GM19372 (cell line): ENCODE measurements at regions not wholly inside any gene's neighbourhood (a gene's known extent, or its start where the extent isn't known, plus 50 kb on each side); places are given as distances from the start of the nearest gene placed in this dataset.

Experiments used
- ATAC-seq: cut with Tn5 transposase; IDR thresholded peaks from one replicate; pipeline ENCODE4 v1.9.1; 2021; ENCODE audit warnings: mild to moderate bottlenecking, low read depth, moderate library complexity; ENCODE audit not compliant: unreplicated experiment

DNA sequence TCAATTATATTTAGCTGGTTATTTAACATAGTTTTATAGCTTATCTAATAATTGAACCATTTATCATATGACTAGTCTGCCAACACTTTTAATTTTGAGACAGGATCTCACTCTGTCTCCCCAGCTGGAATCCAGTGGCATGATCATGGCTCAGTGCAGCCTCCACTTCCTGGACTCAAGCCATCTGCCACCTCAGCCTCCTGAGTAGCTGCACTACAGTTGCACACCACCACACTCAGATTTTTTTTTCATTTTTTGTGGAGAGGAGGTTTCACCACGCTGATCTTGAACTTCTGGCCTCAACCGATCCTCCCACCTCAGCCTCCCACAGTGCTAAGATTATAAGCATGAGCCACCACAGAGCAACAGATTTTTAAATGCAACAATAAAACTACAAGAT, 151.4 kb upstream of the MDGA2 start:
- no peak for ATAC-seq

DNA sequence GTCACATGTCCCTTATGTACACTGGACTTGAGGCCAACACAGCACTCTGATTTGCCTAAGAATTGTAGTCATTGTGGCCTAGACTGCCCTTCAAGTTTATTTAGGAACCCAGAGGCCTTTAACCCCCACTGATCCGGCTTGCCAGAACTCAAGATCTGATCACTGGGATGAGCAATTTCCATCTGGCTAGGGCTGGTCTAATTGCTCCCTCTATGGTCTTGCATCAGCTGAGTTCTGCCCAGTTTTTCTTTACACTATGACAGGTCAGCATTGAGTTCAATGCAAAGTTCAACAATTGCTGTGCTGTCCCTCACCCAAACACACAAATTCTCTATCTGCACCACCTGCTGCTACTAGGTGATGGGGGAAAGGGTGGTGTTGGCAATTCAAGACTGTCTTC, 146.9 kb upstream of the MDGA2 start:
- no peak for ATAC-seq

DNA sequence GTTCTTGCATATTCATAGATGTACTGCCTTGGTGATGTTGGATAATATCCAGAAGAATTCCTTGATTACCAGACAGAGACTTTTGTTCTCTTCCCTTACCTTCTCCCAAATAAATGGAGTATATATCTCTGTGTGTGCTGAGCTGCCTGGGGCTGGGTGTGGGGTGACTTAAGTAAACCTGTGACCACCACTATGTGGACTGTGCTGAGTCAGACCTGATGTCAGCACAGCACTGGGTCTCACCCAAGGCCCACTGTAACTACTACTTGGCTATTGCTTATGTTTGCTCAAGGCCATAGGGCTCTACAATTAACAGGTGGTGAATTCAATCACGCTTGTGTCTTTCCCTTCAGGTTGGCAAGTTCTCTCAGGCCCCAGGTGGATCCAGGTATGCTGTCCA, 145.7 kb upstream of the MDGA2 start:
- ATAC-seq, result no peak

DNA sequence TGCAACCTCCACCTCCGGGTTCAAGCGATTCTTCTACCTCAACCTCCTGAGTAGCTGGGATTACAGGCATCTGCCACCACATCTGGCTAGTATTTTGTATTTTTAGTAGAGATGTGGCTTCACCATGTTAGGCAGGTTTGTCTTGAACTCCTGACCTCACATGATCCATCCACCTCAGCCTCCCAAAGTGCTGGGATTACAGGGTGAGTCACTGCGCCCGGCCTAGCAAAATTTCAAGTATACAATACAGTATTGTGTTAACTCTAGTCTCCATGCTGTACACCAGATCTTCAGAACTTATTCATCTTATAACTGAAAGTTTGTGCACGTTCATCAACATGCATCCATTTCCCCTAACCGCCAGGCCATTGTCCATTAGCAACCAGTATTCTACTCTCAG, 115.1 kb upstream of the MDGA2 start:
- ATAC-seq, result no peak

DNA sequence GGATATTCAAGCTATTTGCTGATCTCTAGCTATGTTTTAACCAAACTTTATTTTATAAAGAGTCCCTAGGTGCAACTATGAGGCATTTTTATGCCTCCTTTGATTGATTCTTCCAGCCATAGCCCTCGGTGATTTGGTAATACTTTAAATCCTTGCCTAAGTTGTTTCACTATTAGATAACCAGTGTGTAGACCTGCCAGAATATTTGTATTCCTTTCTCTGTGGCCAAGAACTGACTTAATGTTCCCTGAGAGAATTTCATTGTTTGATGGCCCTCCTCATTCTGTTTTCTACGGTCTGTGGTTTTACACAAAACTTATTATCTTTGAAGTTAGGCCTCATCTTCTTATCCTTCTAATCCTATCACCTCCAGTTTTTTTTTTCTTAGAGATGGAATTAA, 109.7 kb upstream of the MDGA2 start:
- no peak for ATAC-seq

DNA sequence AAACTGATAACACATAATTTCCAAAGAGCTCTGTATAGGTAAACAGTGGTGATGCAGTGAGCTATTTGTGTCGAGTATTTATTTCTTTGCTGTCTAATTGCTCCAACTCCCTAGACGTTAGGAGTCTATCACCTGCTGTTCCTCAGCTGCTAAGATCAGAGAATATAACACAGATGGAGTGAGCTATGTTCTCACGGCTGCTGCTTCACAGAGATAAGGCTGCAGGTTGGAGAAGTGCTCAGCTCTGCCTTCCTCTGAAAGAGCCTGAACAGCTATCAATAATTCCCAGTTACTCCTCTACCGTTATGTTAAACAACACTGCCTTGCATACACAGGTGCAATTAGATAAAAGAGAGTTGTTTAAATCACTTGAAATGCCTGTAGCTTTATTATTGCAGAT, 103.2 kb upstream of the MDGA2 start:
- ATAC-seq, result no peak

DNA sequence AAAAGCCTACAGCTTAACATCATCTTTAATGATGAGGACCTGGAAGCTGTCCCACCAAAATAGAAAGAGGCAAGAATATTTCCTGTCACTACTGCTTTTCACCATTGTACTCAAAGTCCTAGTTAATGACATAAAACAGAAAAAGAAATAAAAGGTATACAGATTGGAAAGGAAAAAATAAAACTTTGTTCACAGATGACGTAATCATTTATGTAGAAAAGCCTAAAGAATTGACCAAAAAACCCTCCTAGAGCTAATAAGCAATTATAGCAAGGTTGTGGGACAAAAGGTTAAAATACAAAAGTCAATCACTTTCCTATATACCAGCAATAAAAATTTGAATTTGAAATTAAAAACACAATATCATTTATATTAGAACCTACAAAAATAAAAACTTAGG, 97.2 kb upstream of the MDGA2 start:
- ATAC-seq, result no peak

DNA sequence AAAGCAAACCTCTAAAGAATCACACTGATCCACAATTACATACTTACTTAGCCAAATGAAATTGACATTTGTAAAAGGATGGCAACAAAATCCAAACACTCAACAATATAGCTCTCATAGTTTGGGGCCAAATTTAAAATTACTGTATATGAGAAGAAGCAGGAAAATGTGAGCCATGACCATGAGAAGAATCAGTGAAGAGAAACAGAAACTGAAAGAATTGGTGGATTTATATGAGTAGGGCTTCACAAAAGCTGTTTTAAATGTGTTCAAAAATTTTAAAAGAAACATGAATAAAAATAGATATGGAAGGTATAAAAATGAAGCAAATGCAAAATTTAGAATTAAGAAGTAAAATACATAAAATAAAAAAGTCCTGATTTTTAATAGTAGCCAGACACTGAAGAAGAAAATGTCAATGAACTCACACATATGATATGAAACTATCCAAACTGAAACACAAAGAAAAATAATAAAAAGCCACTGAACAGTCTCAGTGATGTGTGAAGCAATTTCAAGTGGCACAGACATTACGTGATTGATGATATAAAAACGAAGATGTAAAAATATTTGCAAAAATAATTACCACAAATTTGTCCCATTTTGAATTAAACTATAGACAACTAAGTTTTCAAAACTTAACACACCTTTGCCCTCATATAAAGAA, 87.9 kb upstream of the MDGA2 start:
- no peak for ATAC-seq

DNA sequence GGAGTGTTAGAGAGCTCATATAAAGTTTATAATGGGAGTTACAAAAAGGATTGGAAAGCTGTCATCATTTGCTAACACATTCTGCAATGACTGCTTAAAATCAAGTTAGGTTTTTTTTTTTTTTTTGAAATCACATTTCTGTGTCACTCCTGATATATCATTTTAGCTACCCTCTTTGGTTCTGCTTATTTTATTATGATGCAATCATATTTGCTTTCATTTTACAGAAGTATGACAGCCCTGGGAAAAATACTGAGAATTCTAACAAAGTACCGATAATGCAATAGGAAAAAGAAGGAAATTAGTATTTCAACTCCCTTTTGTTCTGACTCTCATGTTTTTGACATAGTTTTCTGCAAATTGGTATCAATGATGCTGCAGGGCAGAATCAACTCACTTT, 71.6 kb upstream of the MDGA2 start:
- ATAC-seq, result no peak

DNA sequence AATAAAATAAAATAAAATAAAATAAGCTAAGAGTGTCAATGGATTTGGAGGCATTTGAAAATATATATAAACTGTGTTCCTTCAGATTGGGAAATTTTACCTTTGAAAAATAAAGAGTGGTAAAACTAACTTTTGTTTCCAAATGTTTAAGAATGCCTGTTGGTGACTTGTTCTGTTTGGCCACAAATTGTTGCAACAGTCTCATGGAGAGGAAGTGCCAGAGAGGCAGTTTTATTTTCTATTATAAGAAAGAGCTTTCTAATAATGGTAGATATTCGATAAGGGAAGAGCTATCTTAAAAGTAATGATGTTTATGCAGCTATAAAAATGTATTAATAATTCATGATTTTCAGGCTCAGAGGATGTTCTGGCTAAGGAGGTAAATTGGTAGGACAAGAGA, 68.8 kb upstream of the MDGA2 start:
- ATAC-seq, result no peak

DNA sequence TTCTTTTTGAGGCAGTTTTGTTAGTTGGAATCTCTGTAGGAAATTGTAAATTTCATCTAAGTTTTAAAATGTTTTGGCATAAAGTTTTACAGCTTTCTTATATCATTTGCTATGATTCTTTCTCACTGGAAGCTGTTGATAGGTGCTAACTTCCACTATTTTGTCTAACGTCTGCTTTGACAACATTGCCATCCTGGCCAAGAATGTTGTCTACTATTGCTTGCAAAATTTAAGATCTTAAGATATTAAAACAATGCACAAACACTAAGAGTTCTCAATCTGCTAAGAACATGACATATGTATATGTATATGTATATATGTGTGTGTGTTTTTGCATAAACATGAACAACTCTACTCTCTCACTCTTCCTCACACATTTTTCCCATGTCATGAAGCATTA, 64.1 kb upstream of the MDGA2 start:
- no peak for ATAC-seq

DNA sequence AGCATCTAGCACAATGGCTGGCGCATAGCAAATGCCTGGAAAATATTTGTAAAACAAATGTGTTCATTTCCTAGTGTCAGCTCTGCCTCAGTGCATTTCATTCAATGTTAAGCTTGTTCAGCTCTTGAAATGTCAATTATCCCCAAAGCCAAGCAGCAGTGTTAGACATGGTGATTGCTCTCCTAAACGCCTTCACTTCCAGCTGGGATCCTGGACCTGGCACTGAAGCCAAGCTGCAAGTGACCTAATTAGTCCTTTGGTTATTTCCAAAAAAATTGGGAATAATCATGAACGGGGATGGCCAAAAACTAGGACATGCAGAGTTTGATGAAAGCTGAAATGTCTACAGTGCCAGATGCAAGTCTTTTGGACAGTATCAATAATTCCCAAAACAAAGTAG, 54.9 kb upstream of the MDGA2 start:
- no peak for ATAC-seq
